ENCODE measurements at regions not wholly inside any gene's neighbourhood (a gene's known extent, or its start where the extent isn't known, plus 50 kb on each side); places are given as distances from the start of the nearest gene placed in this dataset.

GRCh38 chr3:146974001-146974400, 368.9 kb upstream of the PLSCR5 start:
- in situ Hi-C loops (cut with HindIII; ENCODE audit: low pct_ligation_motif_present, low pct_unique_long_range_greater_than_20kb, low sequenced_read_pairs) = no loop called here

GRCh38 chr3:146972726-146973125, 367.6 kb upstream of the PLSCR5 start:
- in situ Hi-C loops (cut with HindIII; ENCODE audit: low pct_ligation_motif_present, low pct_unique_long_range_greater_than_20kb, low sequenced_read_pairs) = no loop called here
- no peak for DNase-seq

More at GRCh38 chr3:146974001-146974400, 368.9 kb upstream of the PLSCR5 start:
- no peak for DNase-seq

DNA sequence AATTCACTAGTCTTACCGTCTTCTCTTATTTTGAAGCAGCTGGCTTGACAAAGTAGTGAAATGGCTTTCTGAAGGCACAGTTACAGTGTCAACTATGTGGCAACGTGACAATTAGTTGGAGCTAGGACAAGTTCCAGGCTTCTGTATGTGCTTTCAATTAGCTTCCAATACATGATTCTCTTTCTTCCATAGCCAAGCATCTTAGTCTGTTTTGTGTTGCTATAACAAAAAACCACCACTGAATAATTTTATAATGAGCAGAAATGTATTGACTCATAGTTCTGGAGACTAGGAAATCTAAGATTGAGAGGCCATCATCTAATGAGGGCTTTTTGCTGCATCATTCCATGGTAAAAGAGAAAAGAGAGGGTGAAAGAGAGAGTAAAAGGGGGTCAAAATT, 365.1 kb upstream of the PLSCR5 start:
- in situ Hi-C loops (cut with HindIII; ENCODE audit: low pct_ligation_motif_present, low pct_unique_long_range_greater_than_20kb, low sequenced_read_pairs) = no loop called here
- no peak for DNase-seq

DNA sequence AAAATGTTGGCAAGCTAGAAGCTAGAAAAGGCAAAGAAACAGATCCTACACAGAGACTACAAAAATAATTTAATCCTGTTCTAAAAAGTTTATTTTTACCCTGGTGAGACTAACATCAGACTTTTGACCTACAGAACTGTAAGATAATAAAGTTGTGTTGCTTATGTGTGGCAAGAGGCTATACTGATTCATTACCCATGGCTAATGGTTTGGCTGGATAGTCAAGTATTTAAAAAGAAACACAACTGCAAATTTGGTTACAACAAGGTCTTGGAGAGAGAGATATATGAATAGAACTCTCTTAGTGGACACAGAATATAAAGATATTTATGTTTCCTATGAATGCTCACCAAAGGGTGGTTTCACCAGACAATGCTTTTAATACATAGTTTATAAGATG, 364.2 kb upstream of the PLSCR5 start:
- in situ Hi-C loops (cut with HindIII; ENCODE audit: low pct_ligation_motif_present, low pct_unique_long_range_greater_than_20kb, low sequenced_read_pairs) = no loop called here
- no peak for DNase-seq

DNA sequence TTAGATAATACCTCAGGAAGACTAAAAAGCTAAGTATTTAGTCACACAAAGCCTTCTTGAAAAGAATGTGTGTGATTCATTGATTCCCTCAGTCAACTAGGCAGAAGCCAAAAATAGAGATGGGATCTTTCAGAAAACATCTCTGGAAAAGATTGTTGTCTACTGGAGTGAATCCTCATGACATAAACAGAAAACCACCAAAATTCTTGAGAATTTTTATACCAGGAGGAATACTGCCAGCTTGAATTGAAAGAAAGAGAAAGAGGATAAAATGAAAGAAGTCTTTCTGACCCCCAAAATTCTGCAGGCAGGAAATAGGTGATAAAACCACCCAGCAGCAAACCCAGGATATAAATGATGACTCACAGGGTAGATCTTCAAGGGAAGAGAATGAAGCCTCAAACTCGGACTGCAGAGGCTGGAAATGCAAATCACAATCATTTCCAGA, 363.1 kb upstream of the PLSCR5 start:
- in situ Hi-C loops (cut with HindIII; ENCODE audit: low pct_ligation_motif_present, low pct_unique_long_range_greater_than_20kb, low sequenced_read_pairs) = no loop called here
- peak; percentile 92 for DNase-seq

- in situ Hi-C loops (cut with HindIII; ENCODE audit: low pct_ligation_motif_present, low pct_unique_long_range_greater_than_20kb, low sequenced_read_pairs) = no loop called here
- DNase-seq = no peak
Observed at GRCh38 chr3:146967783-146968182, 362.6 kb upstream of the PLSCR5 start.

GRCh38 chr3:146966124-146966523, 361.0 kb upstream of the PLSCR5 start:
- DNase-seq = no peak
- in situ Hi-C loops (cut with HindIII; ENCODE audit: low pct_ligation_motif_present, low pct_unique_long_range_greater_than_20kb, low sequenced_read_pairs) = no loop called here

DNA sequence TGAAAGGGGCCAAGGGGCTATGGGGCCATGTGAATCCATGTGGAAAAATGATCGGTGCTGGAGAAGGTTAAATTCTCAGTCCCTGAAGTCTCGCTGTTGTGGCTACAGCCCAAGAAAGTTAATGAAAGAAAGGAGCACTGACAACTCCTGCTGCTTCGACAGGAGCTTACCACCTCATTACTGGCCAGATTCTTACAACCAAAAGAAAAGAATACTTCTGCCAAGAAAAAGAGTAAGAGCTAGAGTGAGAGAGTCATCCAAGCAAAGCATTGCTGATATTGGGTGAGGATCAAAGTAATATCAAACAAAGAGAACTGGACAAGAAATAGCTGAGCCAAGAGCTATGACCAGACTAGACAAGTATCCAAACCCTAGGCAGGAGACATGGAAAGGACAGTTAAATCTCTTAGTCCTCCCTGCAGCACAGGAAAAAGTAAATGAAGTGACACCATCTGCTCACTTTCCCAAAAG, 348.4 kb upstream of the PLSCR5 start:
- DNase-seq = no peak
- in situ Hi-C loops (cut with HindIII; ENCODE audit: low pct_ligation_motif_present, low pct_unique_long_range_greater_than_20kb, low sequenced_read_pairs) = no loop called here

DNA sequence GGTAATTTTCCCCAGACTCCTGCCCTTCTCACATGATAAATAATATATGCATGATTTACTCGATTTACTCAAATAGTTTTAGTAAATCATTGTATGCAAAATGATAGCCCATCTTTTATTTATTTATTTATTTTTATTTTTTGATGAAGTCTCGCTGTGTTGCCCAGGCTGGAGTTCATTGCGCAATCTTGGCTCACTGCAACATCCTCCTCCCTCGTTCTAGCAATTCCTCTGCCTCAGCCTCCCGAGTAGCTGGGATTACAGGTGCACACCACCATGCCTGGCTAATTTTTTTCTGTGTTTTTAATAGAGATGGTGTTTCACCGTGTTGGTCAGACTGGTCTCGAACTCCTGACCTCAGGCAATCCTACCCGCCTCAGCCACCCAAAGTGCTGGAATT, 343.8 kb upstream of the PLSCR5 start:
- in situ Hi-C loops (cut with HindIII; ENCODE audit: low pct_ligation_motif_present, low pct_unique_long_range_greater_than_20kb, low sequenced_read_pairs) = no loop called here
- no peak for DNase-seq

- in situ Hi-C loops (cut with HindIII; ENCODE audit: low pct_ligation_motif_present, low pct_unique_long_range_greater_than_20kb, low sequenced_read_pairs) = no loop called here
- no peak for DNase-seq
Observed at GRCh38 chr3:146948186-146948585, 343.0 kb upstream of the PLSCR5 start.

DNA sequence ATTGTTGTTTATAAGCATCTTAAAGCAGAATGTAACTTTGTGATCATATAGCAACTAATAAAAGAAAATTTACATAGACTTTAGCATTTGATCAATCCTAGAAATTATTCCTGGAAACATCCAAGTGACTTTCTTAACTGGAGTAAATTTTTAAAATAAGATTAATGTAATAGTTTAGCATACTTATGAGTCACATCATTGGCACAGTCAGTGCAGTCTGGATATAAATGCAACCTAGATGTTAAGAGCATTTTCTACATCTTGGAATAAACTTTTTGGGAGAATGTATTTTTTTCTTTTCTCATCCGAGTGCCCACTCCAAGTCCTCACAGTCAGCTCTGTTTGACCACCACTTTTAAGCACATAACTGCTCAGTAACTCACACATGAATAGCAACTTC, 324.6 kb upstream of the PLSCR5 start:
- in situ Hi-C loops (cut with HindIII; ENCODE audit: low pct_ligation_motif_present, low pct_unique_long_range_greater_than_20kb, low sequenced_read_pairs) = no loop called here
- DNase-seq = no peak

DNA sequence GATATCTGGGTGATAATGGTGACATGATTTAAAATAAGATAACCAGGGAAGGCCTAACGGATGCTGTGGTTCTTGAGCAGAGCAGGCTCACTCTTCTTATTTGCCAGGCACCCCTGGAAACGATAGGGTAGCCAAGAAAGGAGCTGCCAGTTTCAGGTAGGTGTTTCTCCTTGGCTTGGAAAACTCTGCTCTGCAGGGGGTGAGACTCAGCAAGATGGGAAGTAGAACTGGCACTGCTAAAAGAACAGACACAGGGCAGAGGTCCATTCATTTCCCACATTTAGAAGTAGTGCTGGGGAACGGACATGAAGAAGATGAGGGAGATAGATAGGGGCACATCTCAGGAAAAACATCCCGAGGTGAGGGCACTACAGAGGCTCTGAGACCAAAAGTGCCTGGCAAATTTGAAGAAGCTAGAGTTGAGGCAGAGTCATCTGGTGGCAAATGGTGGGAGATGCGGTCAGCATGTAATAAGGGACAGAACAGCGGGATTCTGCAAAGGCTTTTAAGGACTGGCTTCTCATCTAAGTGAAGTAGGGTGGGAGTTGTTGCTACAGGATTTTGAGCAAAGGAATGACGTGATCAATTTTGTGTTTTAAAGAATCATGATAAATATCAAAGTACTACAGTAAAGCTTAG, 323.4 kb upstream of the PLSCR5 start:
- no peak for DNase-seq
- in situ Hi-C loops (cut with HindIII; ENCODE audit: low pct_ligation_motif_present, low pct_unique_long_range_greater_than_20kb, low sequenced_read_pairs) = no loop called here

DNA sequence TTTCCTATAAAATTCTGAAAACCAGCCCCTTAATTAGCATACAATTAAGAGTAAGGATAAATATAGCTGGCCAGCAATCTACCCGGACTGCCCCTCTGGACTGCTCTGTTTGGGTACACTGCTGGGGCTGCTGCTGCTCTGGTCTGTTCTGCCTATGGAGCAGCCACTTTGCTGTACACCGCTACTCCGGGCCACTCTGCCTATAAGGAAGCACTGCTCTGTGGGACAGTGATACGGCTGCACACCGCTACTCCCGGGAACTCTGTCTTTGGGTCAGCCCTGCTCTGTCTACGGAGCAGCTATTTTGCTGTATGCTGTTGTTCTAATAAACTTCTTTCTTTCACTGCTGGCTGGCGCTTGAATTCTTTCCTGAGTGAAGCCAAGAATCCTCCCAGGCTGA, 316.5 kb upstream of the PLSCR5 start:
- DNase-seq = no peak
- in situ Hi-C loops (cut with HindIII; ENCODE audit: low pct_ligation_motif_present, low pct_unique_long_range_greater_than_20kb, low sequenced_read_pairs) = no loop called here

- DNase-seq = no peak
- in situ Hi-C loops (cut with HindIII; ENCODE audit: low pct_ligation_motif_present, low pct_unique_long_range_greater_than_20kb, low sequenced_read_pairs) = no loop called here
Observed at GRCh38 chr3:146914409-146914808, 309.3 kb upstream of the PLSCR5 start.

DNA sequence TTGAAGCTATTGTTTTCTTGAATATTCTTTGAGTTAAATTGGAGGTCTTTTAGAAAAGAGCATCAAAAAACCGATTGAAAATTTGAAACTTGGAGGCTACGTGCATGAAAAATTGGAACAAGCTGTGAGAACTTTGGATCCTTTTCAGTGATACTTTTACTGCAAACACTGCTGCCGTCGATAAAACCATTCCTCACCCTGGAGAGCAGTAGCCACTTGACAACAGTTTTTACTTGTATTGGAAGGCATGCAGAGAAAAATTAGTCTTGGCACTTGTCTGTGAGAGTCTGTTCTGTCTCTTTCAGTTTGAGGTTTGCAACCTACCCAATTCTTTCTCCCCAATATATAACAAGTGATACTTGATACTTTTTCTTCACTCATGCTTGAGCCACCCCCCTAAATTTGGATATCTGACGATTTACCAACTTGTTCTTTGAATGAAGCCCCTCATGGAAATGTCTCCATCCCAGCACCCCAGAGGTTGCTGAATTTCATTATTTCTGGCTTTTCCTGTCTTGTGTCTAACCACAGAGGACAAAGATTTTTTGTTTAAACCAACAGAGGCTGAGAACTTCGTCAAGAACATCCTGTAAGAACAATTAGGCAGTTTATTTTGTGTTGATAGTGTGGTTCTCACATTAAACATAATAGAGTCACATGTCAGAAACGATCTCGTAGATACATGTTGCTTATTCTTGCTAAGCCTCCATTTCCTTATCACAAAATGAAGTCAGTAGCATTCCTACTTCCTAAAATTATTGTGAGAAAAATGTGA, 307.3 kb upstream of the PLSCR5 start:
- in situ Hi-C loops (cut with HindIII; ENCODE audit: low pct_ligation_motif_present, low pct_unique_long_range_greater_than_20kb, low sequenced_read_pairs) = no loop called here
- no peak for DNase-seq

GRCh38 chr3:146903927-146904326, 298.8 kb upstream of the PLSCR5 start:
- DNase-seq = no peak
- in situ Hi-C loops (cut with HindIII; ENCODE audit: low pct_ligation_motif_present, low pct_unique_long_range_greater_than_20kb, low sequenced_read_pairs) = no loop called here

DNA sequence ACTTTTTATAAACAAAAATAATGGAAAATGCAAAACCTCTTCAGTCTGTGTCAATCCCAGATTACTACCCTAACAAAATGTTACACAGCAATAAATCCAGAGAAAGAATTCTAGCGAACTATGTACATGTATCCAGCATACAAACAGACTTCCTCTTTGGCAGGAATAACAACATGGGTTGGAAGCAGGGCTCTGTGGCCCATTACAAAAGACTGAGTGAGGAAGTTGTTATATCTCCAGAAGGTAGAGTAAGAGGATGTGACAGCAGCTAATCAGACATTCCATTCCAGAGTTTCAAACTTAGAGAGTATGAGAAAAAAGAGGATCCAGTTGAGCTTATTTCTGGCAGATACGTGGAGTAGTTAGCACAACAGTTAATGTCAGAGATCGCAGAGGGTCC, 294.0 kb upstream of the PLSCR5 start:
- in situ Hi-C loops (cut with HindIII; ENCODE audit: low pct_ligation_motif_present, low pct_unique_long_range_greater_than_20kb, low sequenced_read_pairs) = no loop called here
- DNase-seq = no peak

DNA sequence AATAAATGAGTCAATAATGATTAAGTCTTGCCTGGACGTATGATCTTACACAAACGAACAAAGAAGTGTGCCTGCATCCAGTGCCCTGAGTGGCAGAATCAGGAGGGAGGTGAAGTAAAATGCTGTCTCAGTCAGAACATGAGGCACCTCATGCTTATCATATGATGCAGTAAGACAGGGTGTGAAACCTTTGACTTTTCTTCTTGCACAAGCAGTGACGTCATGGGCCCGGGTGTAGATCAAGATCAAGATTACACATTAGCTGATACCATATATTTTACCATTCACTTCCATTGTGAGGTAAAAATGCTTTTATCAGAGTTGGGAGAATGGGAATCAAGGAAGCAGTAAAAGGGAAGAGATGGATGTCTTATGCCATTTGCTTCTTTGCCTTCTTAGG, 291.6 kb upstream of the PLSCR5 start:
- in situ Hi-C loops (cut with HindIII; ENCODE audit: low pct_ligation_motif_present, low pct_unique_long_range_greater_than_20kb, low sequenced_read_pairs) = no loop called here
- DNase-seq = no peak

DNA sequence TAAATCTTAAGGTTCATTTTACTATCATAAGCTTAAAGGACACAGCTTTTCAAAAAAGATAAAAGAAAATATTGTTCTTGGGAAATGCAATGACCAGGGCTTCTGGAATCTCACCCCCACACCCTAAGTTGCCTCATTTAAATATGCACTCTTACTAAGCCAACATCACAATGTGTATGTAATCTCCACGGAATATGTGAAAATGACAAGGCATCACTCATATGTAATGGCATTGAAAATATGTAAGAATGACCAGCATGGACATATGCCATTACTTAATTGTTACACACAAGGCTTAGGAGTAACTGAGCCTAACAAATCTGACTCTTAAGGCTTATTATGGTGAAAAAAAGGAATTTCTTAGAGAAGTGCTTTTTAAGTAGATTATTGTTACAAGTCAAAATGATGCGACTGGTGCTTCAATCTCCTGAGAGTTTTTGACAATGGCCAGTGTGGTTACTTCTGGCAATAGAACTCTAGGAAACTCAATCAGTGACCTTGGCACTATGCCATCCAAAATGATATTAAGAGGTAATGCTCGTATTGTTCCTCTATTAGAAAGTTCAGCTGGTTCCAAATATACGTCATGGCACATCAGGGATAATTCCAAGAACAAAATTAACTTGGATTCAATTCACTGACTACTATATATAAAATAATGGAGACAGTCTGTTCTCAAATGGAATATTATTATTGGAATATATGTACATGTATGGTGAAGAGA, 290.0 kb upstream of the PLSCR5 start:
- no peak for DNase-seq
- in situ Hi-C loops (cut with HindIII; ENCODE audit: low pct_ligation_motif_present, low pct_unique_long_range_greater_than_20kb, low sequenced_read_pairs) = no loop called here
